ENCODE measurements at regions not wholly inside any gene's neighbourhood (a gene's known extent, or its start where the extent isn't known, plus 50 kb on each side); places are given as distances from the start of the nearest gene placed in this dataset.

GRCh38 chr11:32198053-32198452, 107.2 kb downstream of the RCN1 start:
- TF ChIP-seq CTCF (IDR thresholded peaks at IDR 0.05; ENCODE audit: control insufficient read depth, extremely low read depth, insufficient read depth), result no peak
- DNase-seq (ENCODE audit: low read depth), result no peak
- H3K4me3 ChIP-seq (ENCODE audit: low read depth, low read length), result no peak overlapping the region

- DNase-seq (ENCODE audit: low read depth), result no peak
- no peak for TF ChIP-seq CTCF (IDR thresholded peaks at IDR 0.05; ENCODE audit: control insufficient read depth, extremely low read depth, insufficient read depth)
- H3K4me3 ChIP-seq (ENCODE audit: low read depth, low read length), result no peak overlapping the region
Observed at GRCh38 chr11:32200136-32200847, 109.4 kb downstream of the RCN1 start.

- DNase-seq (ENCODE audit: low read depth), result no peak
- no peak overlapping the region for H3K4me3 ChIP-seq (ENCODE audit: low read depth, low read length)
- no peak for TF ChIP-seq CTCF (IDR thresholded peaks at IDR 0.05; ENCODE audit: control insufficient read depth, extremely low read depth, insufficient read depth)
Observed at GRCh38 chr11:32204751-32205150, 113.9 kb downstream of the RCN1 start.

GRCh38 chr11:32210556-32210955, 119.7 kb downstream of the RCN1 start:
- no peak for TF ChIP-seq CTCF (IDR thresholded peaks at IDR 0.05; ENCODE audit: control insufficient read depth, extremely low read depth, insufficient read depth)
- no peak for DNase-seq (ENCODE audit: low read depth)
- no peak overlapping the region for H3K4me3 ChIP-seq (ENCODE audit: low read depth, low read length)

GRCh38 chr11:32213223-32213622, 122.3 kb downstream of the RCN1 start:
- no peak overlapping the region for H3K4me3 ChIP-seq (ENCODE audit: low read depth, low read length)
- DNase-seq (ENCODE audit: low read depth), result no peak
- TF ChIP-seq CTCF (IDR thresholded peaks at IDR 0.05; ENCODE audit: control insufficient read depth, extremely low read depth, insufficient read depth), result no peak

GRCh38 chr11:32215157-32215556, 124.3 kb downstream of the RCN1 start:
- H3K4me3 ChIP-seq (ENCODE audit: low read depth, low read length), result no peak overlapping the region
- TF ChIP-seq CTCF (IDR thresholded peaks at IDR 0.05; ENCODE audit: control insufficient read depth, extremely low read depth, insufficient read depth), result no peak
- DNase-seq (ENCODE audit: low read depth), result no peak

- DNase-seq (ENCODE audit: low read depth), result no peak
- TF ChIP-seq CTCF (IDR thresholded peaks at IDR 0.05; ENCODE audit: control insufficient read depth, extremely low read depth, insufficient read depth), result no peak
- no peak overlapping the region for H3K4me3 ChIP-seq (ENCODE audit: low read depth, low read length)
Observed at GRCh38 chr11:32216749-32217148, 125.9 kb downstream of the RCN1 start.
